GM12801 (cell line): ENCODE measurements at regions not wholly inside any gene's neighbourhood (a gene's known extent, or its start where the extent isn't known, plus 50 kb on each side); places are given as distances from the start of the nearest gene placed in this dataset.

ENCODE experiments used
- TF ChIP-seq, protein P1 (sequence below): IDR thresholded peaks from one replicate; pipeline ENCODE4 v1.5.1; 2011; ENCODE audit warnings: control low read depth; ENCODE audit not compliant: insufficient read length; ENCODE audit errors: extremely low read depth

DNA sequence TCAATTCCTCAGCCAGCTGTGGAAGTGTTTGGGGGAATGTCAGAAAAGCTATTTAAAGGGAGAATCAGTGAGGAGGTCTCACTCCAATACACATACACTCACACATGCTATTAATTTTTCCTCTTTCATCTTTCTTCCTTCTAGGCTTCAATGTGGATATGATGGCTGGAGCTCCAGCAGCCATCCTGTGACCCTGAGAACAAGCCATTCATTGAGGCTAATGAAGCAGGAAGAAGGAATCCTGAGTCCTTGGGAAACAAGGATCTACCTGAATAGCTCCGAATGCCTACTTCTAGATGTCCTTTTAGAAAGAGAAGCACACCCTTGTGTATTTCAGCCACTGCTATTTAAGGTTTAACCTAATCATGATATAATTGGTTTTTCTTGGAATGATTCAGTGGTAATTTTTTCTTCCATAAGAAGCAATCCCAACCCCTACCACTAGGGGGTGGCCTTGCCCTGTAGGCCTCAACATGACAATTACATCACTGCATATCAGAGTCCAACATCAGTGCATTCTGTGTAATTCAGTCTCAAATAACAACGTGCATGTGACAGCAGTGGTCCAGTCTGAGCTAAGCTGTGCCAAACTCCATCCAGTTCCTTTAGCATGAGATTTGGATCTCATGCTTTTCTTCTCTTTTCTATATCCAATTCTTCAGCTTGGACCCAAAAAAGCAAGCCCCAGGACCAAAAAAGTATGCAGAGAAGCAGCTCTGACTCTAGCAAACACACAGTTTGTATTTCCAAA, 85.3 kb upstream of the ANKRD1 start:
- TF ChIP-seq, protein P1, sequence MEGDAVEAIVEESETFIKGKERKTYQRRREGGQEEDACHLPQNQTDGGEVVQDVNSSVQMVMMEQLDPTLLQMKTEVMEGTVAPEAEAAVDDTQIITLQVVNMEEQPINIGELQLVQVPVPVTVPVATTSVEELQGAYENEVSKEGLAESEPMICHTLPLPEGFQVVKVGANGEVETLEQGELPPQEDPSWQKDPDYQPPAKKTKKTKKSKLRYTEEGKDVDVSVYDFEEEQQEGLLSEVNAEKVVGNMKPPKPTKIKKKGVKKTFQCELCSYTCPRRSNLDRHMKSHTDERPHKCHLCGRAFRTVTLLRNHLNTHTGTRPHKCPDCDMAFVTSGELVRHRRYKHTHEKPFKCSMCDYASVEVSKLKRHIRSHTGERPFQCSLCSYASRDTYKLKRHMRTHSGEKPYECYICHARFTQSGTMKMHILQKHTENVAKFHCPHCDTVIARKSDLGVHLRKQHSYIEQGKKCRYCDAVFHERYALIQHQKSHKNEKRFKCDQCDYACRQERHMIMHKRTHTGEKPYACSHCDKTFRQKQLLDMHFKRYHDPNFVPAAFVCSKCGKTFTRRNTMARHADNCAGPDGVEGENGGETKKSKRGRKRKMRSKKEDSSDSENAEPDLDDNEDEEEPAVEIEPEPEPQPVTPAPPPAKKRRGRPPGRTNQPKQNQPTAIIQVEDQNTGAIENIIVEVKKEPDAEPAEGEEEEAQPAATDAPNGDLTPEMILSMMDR: peak; percentile 91

DNA sequence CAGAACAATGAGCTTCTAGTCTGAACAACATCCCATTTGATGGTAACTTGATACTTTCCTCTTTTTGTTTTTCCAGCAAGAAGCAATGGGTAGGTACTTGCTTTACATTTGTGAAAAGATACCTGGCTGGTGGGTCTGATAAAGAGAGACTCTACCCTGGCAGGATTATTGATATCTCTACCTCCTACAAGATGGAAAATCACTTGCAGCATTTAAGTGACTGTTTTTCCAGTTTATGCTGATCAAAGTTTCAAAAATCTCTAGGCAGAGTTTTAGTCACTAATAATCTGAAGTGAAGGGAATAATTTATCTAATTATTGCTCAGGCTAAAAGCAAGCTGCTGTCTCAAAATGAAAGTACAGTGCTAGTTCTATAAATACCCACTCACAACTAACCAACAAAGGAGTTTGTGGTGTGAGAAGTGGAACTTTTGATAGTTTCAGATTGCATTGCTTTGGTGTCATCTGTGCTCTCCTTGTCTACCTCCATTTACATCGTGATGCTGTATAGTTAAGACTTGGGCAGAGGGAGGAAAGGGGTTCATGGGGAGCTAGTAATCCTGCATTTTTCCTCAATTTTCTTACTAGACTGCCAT, 86.0 kb upstream of the ANKRD1 start:
- TF ChIP-seq, protein P1: no peak

DNA sequence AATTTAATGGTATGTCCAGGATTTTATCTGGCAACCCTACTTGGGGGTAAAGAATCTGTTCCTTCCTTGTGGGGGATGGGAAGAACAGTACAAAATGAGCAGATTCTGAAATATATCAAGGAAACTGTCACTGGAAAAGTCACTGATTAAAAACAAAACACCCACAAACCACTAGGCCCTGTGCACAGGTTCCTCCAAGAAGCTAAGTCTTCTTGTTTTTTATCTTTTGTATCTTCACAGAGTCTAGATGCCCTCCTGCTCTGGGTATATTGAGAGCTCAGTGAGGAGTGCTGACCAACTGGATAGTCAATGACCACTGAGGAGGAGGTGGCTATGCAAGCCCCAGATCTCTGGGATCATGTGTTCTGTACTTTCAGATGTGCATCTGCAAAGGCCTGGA, 86.8 kb upstream of the ANKRD1 start:
- TF ChIP-seq, protein P1: no peak

DNA sequence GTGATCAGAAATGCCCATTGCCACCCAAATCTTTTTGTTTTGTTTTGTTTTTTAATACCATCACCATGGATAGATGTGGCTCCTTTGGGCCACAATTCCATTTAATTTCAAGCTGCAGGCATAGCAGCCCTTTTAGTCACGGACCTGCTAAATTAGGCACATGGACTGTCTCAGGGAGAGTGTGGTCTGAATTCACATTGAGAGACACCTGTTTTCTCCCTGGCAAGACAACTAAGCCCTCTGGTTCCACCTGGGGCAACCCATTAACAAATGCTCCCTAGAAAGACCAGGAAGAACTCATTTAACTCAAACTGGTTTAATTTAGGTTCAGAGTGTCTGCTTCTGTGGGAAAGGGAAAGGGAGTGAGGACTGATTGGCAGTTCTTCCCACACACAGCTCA, 88.2 kb upstream of the ANKRD1 start:
- TF ChIP-seq, protein P1: no peak

DNA sequence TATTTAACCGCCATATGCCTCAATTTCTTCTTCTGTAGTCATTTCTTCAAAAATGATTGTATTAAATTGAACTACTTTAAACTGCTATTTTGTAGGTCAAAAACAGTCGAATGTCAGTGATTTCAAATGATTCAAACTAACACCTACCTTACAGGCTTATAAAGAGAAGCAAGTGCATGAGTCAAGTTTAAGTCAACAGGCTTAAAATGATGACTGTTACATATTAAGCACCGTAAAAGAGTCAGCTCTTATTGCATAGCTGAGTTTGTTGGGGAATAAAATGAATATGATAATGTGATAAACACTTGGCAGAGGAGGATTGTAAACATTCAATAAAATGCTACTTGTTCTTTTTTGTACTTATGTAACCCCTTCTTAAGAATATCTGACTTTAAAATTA, 90.1 kb upstream of the ANKRD1 start:
- TF ChIP-seq, protein P1: no peak

DNA sequence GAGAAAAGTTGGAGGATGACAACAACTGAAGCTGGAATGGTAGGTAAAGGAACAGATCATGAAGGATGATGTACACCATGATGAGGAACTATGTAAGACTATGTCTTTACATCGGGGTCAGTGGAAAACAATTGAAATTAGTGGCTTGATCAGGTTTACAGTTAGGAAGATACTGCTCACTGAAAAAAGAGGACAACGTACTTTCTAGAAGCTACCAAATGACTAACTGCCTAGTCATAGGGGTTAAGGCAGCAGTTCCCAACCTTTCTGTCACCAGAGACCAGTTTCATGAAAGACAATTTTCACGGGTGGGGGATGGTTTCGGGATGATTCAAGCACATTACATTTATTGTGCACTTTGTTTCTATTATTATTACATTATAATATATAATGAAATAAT, 91.6 kb upstream of the ANKRD1 start:
- TF ChIP-seq, protein P1: no peak

DNA sequence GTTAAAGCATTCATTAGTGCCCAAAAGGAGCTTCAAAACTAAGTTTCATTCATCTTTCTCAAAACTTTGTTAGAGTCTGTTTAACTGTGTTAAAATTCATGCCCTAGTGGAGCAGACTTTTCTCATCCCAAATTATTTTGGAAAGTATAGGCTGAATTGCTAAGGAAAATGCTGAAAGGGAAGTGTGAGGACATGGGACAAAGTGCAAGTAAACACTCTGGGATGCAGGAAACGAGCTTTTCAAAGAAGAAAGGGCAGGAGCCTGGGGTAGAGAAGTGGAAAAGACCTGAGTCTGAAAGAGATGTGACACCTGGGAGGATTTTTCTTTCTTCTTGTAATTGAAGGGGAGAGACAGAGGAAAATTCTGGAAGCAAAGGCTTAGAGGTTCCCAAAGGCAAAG, 93.1 kb upstream of the ANKRD1 start:
- TF ChIP-seq, protein P1: no peak
